ENCODE measurements at regions not wholly inside any gene's neighbourhood (a gene's known extent, or its start where the extent isn't known, plus 50 kb on each side); places are given as distances from the start of the nearest gene placed in this dataset.
A peak's percentile ranks its signal among the peaks of the same experiment; 100 is the strongest.

DNA sequence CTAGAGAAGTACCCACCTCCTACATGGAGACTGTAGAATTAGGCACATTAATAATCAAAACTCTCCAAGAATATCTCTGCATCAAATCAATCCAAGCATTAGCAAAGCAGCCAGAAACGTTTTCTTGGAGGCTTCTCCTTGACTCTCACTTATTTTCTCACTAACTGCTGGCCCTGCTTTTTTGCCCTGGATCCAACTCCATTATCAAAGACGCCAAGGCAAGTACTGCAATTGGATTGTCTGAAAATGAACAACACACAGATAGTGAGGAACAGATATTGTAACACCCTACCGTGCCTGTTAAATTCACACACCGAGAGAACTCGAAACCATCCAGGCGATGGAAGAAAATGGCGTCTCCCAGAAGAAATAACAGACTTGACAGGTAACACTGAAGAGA is 256.2 kb upstream of the MDFIC2 start:
- DNase-seq (ENCODE audit: low read depth): no peak

DNA sequence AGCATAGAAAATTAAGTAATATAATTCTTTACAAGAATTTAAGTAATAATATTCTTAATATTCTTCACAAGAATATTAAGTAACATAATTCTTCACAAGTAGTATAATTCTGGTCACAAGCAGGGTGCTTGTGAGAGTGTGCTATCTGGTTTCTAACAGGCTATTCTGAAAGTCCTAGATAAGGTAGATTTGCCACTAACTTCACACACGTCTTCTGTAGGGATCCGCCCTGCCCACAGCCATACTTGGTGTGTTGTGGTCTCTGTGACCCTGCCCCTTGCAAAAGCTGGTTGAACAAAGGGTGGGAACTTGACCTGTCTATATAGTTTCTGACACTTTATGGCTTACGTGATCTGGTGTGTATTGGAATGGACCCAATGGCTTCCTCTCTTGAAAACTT is 253.4 kb upstream of the MDFIC2 start:
- no peak for DNase-seq (ENCODE audit: low read depth)

DNA sequence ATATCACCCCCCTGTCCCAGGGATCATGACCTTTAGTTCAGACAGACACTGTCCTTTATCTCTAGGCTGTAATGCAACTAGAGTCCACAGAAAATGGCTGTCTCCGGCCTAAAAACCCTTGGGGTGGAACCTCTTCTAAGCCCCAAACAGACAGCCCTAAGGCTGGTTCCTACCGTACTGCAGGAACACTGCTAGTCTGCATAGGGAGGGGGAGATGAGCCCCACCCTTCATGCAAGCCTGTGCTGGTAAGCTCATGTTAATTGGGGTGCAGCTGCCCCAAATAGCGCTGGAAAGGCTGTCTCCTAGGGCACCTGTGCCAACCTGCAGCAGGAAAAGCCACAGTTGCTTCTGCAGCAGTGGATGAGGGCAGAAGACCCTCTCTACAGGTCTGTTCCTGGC is 252.1 kb upstream of the MDFIC2 start:
- DNase-seq (ENCODE audit: low read depth): no peak

DNA sequence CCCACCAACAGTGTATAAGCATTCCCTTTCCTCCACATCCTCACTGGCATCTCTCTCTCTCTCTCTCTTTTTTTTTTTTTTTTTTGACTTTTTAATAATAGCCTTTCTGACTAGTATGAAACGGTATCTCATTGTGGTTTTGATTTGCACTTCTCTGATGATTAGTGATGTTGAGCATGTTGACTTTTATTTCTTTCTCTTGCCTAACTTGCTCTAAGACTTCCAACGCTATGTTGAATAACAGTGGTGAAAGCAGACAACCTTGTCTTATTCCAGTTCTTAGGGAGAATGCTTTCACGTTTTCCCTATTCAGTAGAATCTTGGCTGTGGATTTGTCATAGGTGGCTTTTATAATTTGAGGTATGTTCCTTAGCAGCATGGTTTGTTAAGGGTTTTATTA is 249.4 kb upstream of the MDFIC2 start:
- DNase-seq (ENCODE audit: low read depth): no peak

DNA sequence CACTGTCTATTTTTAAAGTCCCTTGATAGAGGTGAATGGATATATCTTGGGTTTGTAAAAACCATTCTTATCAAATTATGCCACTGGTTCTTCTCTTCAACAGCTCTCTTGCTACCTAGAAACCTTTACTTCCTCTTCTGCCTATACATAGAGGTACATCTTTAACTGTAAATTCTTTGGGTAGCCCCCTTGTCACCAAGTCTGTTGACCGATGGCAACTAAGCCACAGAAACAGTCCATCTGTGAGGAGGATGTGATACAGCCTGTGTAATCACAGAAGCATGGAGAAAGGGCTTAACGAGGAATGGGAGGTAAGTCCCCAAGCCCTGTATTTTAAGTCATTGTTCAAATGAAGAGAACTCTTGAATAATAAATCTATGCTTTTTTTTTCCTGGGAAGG is 246.5 kb upstream of the MDFIC2 start:
- DNase-seq (ENCODE audit: low read depth): no peak

DNA sequence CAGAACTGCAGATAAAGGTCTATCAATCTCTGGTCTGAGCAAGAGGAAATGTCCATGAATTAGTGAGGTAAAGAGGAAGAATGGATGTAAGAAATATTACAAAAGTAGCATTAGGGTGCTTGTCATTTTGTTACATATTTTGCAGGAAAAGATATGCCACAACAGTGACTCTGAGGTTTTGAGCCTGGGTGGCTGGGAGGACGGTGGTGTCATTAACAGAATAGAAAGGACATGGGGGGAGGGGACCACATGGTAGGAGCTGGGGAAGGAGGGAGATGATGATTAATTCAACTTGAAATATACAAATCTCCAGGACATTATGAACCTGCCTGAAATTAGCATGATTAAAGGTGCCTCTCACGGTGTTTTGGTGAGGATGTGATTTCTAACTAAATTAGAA is 245.5 kb upstream of the MDFIC2 start:
- no peak for DNase-seq (ENCODE audit: low read depth)

DNA sequence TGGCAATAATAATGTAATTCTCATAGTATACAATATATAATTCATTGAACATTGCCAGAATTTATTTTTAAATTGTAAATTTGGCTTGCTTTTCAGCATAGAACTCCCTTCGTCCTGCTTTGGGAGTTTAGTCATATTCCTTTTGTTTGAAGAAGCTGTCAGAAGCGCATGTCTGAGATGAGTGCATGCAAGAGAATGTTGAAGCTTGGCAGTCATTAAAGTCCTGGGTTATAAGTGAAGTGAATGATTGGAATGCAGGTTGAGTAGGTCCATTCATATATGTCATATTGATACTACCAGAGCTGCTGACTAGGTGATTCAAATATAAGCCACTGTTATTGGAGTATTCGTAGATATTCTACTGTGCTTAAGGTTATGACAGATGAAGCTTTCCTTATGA is 243.6 kb upstream of the MDFIC2 start:
- no peak for DNase-seq (ENCODE audit: low read depth)

DNA sequence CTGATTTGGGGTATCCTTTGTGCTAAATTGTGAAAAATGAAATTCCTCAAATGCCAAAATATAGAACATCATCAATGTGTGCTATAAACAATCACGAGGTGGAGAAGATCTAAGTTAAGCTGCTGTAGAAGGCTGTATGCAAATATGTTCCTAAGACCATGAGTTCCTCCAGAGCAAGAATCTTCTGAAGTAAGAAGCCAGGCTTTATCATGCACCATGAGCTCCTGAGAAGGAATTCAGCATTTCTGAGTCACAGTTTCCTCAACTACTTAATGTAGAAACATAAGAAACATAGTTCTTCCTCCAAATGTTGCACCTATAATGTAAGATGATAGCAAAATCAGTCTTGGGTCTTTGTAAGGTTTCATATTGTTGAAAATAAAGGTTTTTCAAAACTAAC is 241.7 kb upstream of the MDFIC2 start:
- DNase-seq (ENCODE audit: low read depth): no peak

DNA sequence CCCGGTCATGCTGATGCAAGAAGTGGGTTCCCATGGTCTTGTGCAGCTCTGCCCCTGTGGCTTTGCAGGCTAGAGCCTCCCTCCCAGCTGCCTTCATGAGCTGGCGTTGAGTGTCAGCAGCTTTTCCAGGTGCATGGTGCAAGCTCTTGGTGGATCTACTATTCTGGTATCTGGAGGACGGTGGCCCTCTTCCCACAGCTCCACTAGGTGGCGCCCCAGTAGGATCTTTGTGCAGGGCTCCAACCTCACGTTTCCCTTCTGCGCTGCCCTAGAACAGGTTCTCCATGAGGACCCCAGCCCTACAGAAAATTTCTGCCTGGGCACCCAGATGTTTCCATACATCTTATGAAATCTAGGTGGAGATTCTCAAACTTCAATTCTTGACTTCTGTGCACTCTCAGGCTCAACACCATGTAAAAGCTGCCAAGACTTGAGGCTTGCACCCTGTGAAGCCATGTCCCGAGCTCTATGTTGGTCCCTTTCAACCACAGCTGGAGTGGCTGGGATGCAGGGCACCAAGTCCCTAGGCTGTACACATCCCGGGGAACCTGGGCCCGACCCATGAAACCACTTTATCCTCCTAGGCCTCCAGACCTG is 238.4 kb upstream of the MDFIC2 start:
- DNase-seq (ENCODE audit: low read depth): peak; percentile 47

DNA sequence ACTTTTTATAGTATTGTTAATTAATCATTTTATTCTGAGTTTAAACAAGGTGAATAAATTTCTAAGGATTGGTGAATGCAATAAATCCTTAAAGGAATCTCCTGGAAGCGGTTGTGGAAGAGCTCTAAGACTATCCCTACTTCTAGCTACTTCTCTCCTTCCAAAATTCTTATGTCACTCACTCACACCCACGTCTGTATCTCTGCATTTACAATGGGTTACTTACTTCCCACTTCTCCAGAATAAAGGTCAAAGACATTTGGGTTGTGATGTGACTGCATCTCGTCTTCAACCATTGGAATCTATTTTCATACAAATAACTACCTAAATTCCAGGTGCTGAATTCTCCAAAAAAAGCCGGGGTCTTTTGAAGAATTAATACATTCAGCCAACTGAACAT is 234.2 kb upstream of the MDFIC2 start:
- no peak for DNase-seq (ENCODE audit: low read depth)

DNA sequence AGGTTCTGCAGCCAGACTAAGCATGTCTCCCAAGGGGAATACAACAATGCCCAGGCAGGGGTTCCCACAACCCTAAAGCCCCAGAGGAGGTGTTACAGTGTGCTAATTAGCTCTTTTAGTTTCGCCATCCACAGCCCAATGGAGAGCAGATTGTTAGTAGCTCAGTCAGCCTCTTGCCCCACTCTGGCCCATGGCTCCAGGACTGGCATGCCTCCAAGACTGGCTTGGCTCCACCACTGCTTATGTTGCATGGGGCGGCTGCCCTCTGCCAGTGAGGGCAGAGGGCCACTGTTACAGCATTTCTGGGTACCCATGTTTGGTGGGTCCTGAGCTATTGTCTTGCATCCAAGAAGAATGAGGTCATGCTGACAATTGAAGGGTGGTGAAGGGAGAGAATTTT is 231.1 kb upstream of the MDFIC2 start:
- no peak for DNase-seq (ENCODE audit: low read depth)

DNA sequence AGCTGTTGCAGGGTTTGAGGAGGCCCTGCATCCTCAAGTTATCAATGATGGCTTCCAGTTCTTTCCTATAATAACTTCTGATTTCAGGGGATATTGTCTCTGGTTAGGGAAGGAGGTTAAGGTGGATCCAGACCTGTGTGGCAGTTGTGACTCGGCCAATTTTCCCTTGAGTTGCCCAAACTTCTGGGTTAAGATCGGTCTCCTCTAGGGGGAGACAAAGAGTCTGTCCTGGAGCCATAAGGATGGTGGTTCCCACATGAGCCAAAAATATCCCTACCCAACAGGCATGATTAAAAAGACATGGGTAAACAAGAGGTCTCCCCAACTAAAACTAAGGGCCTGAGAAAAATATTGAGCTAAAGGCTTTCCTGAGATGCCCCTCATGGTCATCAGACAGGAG is 227.5 kb upstream of the MDFIC2 start:
- no peak for DNase-seq (ENCODE audit: low read depth)

DNA sequence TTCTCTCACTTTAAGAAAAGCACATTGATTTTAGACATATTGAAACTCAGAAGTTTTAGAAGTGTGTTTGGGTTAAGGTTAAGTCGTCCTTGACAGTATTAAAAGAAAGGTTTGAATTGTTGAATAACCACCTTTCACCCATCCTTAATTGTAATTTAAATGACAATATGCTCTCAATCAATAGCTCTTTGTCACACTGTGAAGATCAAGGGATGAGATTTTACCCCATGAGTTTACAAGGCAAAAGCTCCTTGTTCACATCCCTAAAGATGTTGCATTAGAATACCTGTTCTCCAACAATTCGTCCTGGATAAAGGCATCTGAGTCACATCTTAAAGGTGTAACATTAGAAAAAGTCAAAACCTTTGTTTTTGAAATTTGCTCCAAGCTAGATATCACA is 220.4 kb upstream of the MDFIC2 start:
- DNase-seq (ENCODE audit: low read depth): no peak

DNA sequence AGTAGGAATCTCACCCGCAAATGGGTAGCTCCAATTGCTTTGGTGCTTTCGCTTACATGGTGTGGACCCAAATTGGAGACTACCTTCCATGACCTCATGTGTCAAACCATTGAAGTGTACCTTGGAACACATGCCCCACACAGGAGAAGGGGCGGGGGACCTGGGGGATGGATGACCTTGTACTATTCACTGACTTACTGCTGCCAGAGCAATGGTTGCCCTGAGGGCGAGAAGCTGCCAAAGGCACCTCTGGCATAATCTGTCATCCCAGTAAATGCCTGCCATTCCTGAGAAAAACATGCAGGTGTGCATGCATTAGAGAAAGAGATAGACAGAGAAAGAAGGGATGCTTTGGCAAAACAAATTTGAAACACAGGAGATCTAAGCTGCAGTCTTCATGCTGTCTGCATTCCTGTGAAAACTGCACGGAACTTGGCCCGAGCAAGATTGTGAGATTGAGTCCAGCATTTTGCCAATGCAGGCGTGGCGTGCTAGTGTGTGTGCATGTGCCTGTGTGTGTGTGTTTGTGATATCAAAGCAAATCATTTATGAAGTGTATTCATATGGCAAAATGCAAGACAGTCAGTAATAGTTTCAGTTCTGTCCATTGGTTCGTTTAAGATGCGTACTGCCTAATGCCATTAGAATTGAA is 219.5 kb upstream of the MDFIC2 start:
- no peak for DNase-seq (ENCODE audit: low read depth)

DNA sequence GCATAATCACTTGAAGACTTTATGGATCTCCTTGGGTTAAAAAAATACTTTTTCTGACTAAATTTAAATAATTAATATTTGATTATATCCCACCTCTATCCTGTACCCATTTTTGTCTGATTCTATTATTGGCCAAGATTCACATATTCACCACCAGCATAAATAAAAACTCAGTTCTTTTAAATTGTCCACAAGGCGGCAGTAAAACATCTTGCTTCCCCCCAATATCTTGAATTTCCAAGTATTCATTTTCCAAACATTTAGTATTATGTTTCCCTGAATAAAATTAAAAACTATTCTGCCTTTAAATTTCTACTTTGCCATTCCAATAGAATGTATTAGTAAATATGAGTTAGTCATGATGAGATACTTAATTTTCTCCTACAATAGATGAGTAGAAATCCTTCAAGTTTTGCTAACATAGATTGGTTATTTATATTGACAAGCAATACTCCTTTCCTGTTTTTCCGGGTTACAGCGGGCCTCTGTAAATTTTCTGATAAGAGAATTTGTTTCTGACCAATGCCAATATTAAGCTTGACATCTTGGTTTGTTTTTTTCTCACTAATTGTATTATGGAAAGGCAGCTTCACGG is 218.7 kb upstream of the MDFIC2 start:
- DNase-seq (ENCODE audit: low read depth): peak; percentile 29

DNA sequence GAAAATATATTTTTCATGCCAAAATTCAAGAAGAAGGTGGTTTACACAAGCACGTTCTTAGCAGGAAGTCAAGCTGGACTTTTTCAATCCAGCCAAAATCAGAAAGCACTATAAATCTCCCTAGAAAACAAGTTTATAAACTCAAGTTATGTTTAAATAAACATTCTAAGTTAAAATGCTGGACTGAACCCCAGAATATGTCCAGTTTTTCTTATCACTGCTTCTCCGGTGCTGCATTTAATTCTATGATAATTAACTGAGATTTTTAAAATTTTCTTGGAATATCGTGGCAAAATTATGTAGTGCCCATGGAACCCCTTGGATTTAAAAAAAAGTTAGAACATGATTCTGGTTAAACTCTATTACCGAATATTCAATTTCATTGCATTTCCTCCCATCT is 218.2 kb upstream of the MDFIC2 start:
- no peak for DNase-seq (ENCODE audit: low read depth)

DNA sequence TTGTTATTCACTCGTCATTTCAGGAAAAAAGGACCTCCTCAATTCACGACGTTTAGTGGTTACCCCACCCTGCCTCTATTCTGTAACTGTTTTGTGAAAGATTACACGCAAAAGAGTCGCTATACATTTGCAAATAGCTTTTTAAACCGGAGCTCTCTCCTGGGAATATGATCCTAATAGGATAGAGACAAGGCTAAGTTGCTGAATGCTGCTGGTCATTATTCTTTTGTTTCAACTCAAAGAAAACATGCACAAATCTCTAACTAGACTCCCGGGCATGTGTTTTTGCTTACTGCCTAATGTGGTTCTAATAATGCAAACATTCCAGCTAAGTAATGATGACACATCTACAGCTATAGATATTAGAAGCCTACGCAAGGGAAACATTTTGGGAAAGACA is 214.6 kb upstream of the MDFIC2 start:
- no peak for DNase-seq (ENCODE audit: low read depth)

DNA sequence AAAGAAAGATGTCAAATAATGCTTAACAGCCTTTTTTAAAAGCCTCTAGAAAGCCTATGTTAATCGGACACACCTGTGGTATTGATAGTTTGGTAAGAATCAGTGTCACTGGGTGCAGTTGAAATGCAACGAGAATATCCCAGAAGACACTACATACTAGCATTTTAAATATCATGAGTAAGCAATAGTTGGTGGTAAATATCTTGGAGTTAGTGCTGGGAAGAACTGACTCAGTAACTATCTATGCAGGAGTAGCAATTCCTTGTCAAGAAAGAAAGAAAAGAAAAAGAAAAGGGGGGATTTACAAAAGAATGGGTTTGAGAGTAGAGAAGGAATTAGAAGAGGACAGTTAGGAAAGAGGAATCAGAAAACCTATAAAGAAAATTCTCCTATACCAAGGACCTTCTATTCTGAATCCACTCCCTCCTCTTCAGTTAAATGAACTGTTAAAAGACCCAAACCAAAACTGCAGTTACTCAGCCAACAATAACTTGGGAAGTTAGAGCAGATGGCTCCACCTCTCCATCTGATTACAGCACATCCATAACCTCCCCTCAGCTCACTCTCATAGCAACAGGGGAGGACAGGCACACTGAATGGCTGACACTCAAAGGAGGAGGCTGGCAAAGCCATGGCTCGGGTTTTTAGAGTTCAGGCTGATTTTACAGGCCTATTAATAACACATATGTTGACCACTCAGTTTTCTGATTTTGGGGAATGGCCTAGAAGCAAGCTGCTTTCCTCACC is 207.6 kb upstream of the MDFIC2 start:
- DNase-seq (ENCODE audit: low read depth): no peak

DNA sequence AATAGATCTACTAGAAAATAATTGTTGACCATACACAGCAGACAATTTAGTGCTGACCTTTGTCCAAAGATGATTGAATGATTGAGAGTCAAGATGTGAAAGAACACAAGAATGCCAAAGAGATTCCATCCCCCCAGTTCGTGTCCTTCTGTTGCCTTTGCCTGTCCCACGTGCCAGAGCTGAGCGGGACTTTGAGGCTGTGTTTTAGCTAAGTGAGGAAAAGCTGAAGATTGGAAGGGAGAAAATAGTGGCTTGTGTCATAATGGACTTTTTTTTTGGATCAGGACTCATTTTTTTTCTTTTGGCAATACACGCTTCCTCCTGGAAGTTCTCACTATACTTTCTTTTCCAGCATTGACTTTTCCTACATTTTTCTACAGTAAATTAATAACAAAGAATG is 206.6 kb upstream of the MDFIC2 start:
- no peak for DNase-seq (ENCODE audit: low read depth)

DNA sequence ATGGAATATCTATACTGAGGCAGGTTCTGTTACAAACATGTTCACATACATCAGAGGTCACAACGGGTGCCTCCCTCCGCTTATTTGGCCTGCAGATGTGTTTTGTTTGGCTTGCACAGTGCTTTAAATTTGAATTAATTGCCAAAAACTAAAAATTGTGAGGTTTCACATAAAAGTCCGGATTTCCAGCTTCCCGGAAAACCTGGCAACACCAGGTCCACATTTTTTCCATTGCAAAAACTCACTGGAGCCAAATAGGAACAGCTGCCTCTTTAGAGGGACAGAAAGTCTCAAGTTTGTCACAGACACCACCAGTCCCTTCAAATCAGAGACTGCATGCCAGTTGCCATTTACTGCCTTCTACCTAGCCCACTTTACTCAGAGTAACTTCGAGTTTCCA is 205.9 kb upstream of the MDFIC2 start:
- no peak for DNase-seq (ENCODE audit: low read depth)

DNA sequence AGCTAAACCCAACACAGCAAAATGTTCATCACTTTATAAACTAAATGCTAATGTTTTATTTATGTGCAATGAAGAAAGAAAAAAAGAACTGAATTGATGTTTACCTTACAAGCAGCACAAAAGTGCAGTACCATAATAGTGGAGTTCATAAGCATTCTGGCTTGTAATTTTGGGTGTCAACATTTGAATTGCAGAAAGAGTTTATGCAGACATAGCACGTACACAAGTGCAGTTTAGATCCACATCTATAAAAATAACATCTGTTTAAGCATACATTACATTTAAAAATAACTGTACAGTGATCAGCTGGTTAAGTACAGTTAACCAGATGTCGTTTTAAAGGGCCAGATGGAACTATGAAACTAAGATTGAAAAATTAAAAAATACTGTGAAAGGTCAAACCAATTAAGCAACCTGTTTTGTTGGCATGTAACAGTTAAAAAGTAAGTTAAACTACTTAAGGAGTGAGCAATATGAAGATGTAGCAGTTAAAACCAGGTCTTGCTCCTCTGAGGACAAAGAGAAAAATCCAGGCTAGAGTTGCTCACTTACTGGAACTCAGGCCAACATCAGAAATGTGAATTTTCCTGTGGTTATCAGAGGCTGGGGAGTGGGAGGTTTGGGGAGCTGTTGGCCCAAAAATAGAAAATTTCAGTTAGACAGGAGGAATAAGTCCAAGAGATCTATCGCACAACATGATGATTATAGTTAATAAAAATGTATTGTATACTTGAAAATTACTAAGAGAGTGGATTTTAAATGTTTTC is 204.9 kb upstream of the MDFIC2 start:
- no peak for DNase-seq (ENCODE audit: low read depth)

DNA sequence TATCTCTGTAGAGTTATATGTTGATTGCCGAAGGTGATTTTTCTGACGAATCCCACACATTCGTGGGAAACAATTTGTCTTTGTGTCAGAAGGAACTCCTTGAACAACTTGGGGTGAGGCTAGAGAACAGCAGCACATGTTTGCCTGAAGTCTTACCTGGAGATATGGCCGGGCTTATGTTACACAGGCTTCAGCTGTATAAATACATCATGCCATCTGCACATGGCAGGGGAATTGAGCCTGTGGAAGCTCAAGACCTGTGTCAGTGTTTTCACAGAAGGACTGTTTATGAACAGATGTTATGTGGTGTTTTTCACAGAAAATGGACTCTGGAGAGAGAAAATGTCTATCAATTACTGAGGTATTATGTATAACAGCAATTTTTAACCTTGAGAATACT is 203.6 kb upstream of the MDFIC2 start:
- no peak for DNase-seq (ENCODE audit: low read depth)
